ENCODE measurements at regions not wholly inside any gene's neighbourhood (a gene's known extent, or its start where the extent isn't known, plus 50 kb on each side); places are given as distances from the start of the nearest gene placed in this dataset.
"Not testable (repeated sequence)": the region's sequence is repeated elsewhere in the genome, so short reads cannot be mapped to it uniquely, and the experiment has no call there.

DNA sequence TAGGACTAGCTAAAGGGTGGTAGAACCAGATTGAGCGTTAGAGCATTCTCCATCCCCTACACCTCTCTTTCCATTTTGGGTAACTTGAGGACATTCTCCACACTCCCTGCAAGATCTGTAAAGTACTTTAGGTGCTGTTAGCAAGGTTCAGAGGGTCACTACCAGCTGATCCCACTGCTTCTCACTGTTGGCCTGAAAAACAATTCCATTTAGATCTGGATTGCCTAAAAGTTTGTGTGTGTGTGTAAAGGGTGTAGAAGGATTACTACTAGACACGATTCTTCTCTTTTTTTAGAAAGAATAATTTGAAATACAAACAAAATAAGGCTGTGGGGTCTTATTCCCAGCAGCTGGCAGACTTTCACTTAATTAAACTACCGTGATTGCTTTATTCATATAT lies 95.1 kb upstream of the TMEM178A start:
- DNase-seq (ENCODE audit: low spot score): no peak
- peaks cover 1% of the 10 kb centered on the region for H3K27me3 Mint-ChIP-seq (ENCODE audit: low read depth)
- intact Hi-C loops (cut with micrococcal nuclease): no loop called here
- no peaks in the 10 kb centered on the region for H3K36me3 Mint-ChIP-seq (ENCODE audit: low read depth)
- no peak overlapping the region for H3K4me3 Mint-ChIP-seq (ENCODE audit: low read depth)
- no peak overlapping the region for H3K27ac Mint-ChIP-seq
- H3K9me3 Mint-ChIP-seq: peaks cover 4% of the 10 kb centered on the region
- H3K4me1 Mint-ChIP-seq (ENCODE audit: low read depth): no peaks in the 10 kb centered on the region

DNA sequence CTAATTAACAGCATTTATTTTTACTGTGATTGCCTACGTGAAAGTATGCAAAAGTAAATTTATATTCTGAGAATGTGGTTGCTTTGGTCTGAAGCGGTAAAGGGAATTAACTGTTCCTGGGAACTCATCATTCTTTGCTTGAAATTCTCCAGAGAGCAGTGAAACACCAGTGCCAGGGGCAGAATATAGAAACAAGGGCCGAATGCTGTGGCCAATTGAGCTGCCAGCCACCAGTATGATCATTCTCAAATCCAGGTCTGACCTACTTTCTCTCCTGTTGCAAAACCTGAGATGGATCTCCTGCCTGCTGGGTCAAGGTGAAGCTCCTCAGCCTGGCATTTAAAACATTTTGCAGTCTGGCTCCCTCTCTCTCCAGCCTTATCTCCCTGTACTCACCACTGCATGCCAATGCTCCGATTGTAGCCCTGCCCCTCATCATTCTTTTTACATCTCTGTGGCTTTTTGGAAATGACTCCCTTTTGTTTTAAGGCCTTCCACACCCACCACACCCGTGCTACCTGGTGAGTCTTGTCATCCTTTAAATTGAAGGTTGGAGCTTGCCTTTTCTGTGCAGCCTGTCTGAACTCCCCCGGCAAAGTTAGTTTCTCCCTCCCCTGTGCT lies 94.5 kb upstream of the TMEM178A start:
- intact Hi-C loops (cut with micrococcal nuclease): no loop called here
- Mint-ChIP-seq H3K9me3 (no peaks in the 10 kb centered on the region), H3K4me1 (ENCODE audit: low read depth) (no peaks in the 10 kb centered on the region), H3K4me3 (ENCODE audit: low read depth) (no peak overlapping the region), H3K27ac (no peak overlapping the region), H3K36me3 (ENCODE audit: low read depth) (no peaks in the 10 kb centered on the region), H3K27me3 (ENCODE audit: low read depth) (peaks cover 1% of the 10 kb centered on the region)
- DNase-seq (ENCODE audit: low spot score): no peak

DNA sequence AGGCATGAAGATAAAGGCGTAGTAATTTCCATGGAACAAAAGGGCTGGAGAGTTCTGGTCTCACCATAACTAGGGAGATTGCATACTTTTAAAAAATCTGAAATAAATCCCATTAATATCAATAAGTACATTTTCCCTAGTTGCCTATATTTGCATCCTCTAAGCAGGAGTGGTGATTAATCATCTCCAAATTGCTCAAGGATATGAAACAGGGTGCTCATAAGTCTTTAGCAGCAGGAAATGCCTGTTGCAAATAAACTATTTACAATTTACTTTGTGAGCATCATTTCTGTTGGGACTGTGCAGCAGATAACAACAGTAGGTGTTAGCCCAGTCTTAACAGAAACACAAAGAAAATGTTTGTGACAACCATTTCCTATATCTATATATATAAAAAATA lies 92.4 kb upstream of the TMEM178A start:
- Mint-ChIP-seq H3K27ac (no peak overlapping the region), H3K9me3 (no peaks in the 10 kb centered on the region), H3K27me3 (ENCODE audit: low read depth) (peaks cover 1% of the 10 kb centered on the region), H3K4me3 (ENCODE audit: low read depth) (no peak overlapping the region), H3K36me3 (ENCODE audit: low read depth) (no peaks in the 10 kb centered on the region), H3K4me1 (ENCODE audit: low read depth) (no peaks in the 10 kb centered on the region)
- no peak for DNase-seq (ENCODE audit: low spot score)
- intact Hi-C loops (cut with micrococcal nuclease): no loop called here

DNA sequence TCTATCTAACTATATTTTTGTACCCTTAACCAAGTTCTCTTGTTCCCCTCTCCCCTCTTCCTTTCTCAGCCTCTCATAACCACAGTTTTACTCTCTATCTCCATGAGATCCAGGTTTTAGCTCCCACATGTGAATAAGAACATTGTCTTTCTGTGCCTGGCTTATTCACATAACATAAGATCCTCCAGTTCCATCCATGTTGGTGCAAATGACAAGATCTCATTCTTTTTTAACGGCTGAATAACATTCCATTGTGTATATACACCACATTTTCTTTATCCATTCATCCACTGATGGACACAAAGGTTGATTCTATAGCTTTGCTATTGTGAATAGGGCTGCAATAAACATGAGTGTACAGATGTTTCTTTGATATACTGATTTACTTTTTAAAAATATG lies 83.9 kb upstream of the TMEM178A start:
- H3K27ac Mint-ChIP-seq: no peak overlapping the region
- DNase-seq (ENCODE audit: low spot score): no peak
- intact Hi-C loops (cut with micrococcal nuclease): no loop called here
- no peak overlapping the region for H3K4me3 Mint-ChIP-seq (ENCODE audit: low read depth)
- H3K4me1 Mint-ChIP-seq (ENCODE audit: low read depth): no peaks in the 10 kb centered on the region
- H3K27me3 Mint-ChIP-seq (ENCODE audit: low read depth): peaks cover 3% of the 10 kb centered on the region
- H3K9me3 Mint-ChIP-seq: peaks cover 5% of the 10 kb centered on the region
- no peaks in the 10 kb centered on the region for H3K36me3 Mint-ChIP-seq (ENCODE audit: low read depth)

DNA sequence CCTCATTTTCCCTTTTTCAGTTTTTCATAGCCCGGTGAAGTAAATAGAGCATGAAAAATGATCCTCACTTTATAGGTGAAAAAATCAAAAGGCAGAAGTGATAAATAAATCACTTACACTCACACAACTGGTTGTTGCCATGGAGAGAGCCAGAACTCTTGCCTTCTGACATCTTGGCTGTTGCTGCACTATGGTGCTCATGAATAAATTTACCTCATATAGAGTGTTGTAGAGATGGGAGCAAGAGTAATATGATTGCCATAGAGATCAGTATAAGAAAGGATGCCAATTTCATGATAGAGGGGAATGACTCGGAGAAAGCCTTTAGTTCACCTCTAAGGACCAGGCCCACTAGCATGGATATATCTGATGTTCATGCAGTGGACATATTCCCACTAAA lies 82.5 kb upstream of the TMEM178A start:
- intact Hi-C loops (cut with micrococcal nuclease): no loop called here
- peaks cover 10% of the 10 kb centered on the region for H3K9me3 Mint-ChIP-seq

DNA sequence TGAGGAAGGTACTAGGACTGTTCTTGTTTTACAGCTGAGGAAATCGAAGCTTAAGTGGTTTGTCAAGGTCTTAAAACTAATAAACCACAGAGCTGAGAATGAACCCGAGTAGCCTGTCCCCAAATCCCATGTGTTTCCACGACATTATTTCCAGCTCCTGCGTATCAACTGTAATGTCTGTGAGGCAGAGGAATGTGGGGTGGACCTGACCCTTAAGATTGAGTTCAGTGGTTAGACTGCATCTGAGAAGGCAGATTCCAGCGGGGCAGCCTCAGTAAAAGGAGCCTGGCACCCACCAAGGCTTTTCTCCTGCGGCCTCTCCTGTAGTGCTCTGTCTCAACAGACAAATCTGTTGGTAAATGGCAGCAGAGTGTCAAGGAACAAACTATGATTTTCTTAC lies 81.9 kb upstream of the TMEM178A start:
- Mint-ChIP-seq H3K36me3 (ENCODE audit: low read depth) (no peaks in the 10 kb centered on the region), H3K4me1 (ENCODE audit: low read depth) (no peaks in the 10 kb centered on the region), H3K9me3 (peaks cover 10% of the 10 kb centered on the region), H3K4me3 (ENCODE audit: low read depth) (no peak overlapping the region), H3K27ac (no peak overlapping the region), H3K27me3 (ENCODE audit: low read depth) (peaks cover 3% of the 10 kb centered on the region)
- no peak for DNase-seq (ENCODE audit: low spot score)
- intact Hi-C loops (cut with micrococcal nuclease): no loop called here

More for the DNA sequence above, 82.5 kb upstream of the TMEM178A start:
- no peak for DNase-seq (ENCODE audit: low spot score)
- Mint-ChIP-seq H3K4me3 (ENCODE audit: low read depth) (no peak overlapping the region), H3K27me3 (ENCODE audit: low read depth) (peaks cover 3% of the 10 kb centered on the region), H3K36me3 (ENCODE audit: low read depth) (no peaks in the 10 kb centered on the region), H3K27ac (no peak overlapping the region), H3K4me1 (ENCODE audit: low read depth) (no peaks in the 10 kb centered on the region)

DNA sequence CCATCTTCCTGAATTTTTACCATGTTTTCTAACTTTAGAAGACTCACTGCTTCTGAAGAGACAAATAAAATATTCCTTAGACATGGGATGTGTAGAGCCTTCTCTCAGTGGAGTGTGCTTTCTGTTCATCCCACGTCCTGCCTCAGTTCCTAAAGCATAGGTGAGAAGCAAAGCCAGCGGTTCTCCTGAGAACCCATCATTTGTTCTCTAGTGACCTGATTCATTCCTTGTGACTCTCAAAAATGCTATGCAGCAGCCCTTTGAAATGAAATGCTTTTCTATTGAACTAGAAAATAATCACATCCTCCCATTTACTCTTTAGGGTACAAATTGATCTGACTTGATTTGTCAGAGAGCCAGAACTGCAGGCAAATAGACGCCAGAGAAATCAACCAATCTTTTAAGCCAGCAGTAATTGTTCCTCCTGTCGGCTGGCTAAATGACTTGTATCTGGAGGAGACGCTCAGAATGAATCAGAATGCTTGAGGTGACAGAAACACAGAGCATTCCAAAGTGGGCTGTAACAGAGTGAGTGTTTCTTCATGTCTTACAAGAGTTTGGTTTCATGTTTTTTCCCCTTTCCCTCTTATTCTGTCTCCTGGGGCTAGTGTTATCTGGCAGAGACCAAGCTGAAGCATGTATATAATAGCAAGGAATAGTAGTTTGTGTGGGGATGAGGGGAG lies 81.3 kb upstream of the TMEM178A start:
- intact Hi-C loops (cut with micrococcal nuclease): no loop called here
- Mint-ChIP-seq H3K4me1 (ENCODE audit: low read depth) (no peaks in the 10 kb centered on the region), H3K4me3 (ENCODE audit: low read depth) (no peak overlapping the region)

DNA sequence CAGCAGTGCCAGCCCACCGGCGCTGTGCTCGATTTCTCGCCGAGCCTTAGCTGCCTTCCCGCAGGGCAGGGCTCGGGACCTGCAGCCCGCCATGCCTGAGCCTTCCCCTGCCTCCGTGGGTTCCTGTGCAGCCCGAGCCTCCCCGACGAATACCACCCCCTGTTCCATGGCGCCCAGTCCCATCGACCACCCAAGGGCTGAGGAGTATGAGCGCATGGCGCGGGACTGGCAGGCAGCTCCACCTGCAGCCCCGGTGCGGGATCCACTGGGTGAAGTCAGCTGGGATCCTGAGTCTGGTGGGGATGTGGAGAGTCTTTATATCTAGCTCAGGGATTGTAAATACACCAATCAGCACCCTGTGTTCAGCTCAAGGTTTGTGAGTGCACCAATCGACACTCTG lies 80.2 kb upstream of the TMEM178A start:
- H3K27me3 Mint-ChIP-seq (ENCODE audit: low read depth); intact Hi-C loops (cut with micrococcal nuclease); DNase-seq (ENCODE audit: low spot score); H3K4me3 Mint-ChIP-seq (ENCODE audit: low read depth); H3K9me3 Mint-ChIP-seq; H3K4me1 Mint-ChIP-seq (ENCODE audit: low read depth); H3K36me3 Mint-ChIP-seq (ENCODE audit: low read depth); H3K27ac Mint-ChIP-seq: not testable (repeated sequence)

More for the DNA sequence above, 81.3 kb upstream of the TMEM178A start:
- H3K9me3 Mint-ChIP-seq: peaks cover 10% of the 10 kb centered on the region
- no peak for DNase-seq (ENCODE audit: low spot score)
- no peak overlapping the region for H3K27ac Mint-ChIP-seq
- no peaks in the 10 kb centered on the region for H3K36me3 Mint-ChIP-seq (ENCODE audit: low read depth)
- peaks cover 3% of the 10 kb centered on the region for H3K27me3 Mint-ChIP-seq (ENCODE audit: low read depth)

DNA sequence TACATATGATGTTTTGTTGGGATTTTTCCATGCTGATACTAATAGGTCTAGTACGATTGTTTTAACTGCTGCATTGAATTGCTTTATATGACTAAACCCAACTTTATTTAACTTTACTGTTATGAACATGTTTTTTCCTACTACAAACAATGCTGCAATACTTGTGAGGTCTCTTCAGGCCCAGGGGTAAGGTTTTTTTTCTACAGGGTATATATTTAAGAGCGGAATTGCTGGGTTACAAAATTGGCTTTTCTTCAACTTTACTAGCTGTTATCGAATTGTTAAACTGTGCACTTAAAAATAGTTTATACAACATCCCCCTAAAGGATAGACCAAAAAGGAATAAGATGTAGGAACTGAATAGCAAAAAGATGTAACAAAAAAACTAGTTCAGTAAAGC lies 78.5 kb upstream of the TMEM178A start:
- DNase-seq (ENCODE audit: low spot score): no peak
- no peaks in the 10 kb centered on the region for H3K36me3 Mint-ChIP-seq (ENCODE audit: low read depth)
- no peaks in the 10 kb centered on the region for H3K4me1 Mint-ChIP-seq (ENCODE audit: low read depth)
- no peaks in the 10 kb centered on the region for H3K27me3 Mint-ChIP-seq (ENCODE audit: low read depth)
- H3K27ac Mint-ChIP-seq: no peak overlapping the region
- no peak overlapping the region for H3K4me3 Mint-ChIP-seq (ENCODE audit: low read depth)
- peaks cover 7% of the 10 kb centered on the region for H3K9me3 Mint-ChIP-seq
- intact Hi-C loops (cut with micrococcal nuclease): no loop called here

DNA sequence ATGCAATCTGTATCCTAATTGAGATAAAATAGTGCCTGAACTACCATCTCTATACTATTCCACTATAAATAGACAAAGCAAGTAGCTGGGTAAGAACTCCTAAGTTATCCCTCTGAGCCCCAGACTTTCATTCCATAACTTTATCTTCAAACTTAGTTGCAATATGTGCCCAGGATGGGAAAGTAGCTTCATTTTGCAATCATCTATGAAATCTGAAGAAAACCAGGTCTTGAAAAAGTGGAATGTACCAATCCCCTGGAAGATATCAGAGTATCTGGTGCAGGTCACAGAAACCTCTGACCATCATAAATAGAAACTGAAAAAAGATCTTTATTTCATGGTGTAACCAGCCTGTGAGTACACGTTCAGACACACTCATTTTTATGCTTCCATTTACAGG lies 78.1 kb upstream of the TMEM178A start:
- Mint-ChIP-seq H3K4me3 (ENCODE audit: low read depth) (no peak overlapping the region), H3K9me3 (peaks cover 7% of the 10 kb centered on the region), H3K27ac (no peak overlapping the region), H3K4me1 (ENCODE audit: low read depth) (no peaks in the 10 kb centered on the region), H3K27me3 (ENCODE audit: low read depth) (no peaks in the 10 kb centered on the region), H3K36me3 (ENCODE audit: low read depth) (no peaks in the 10 kb centered on the region)
- no peak for DNase-seq (ENCODE audit: low spot score)
- intact Hi-C loops (cut with micrococcal nuclease): no loop called here

DNA sequence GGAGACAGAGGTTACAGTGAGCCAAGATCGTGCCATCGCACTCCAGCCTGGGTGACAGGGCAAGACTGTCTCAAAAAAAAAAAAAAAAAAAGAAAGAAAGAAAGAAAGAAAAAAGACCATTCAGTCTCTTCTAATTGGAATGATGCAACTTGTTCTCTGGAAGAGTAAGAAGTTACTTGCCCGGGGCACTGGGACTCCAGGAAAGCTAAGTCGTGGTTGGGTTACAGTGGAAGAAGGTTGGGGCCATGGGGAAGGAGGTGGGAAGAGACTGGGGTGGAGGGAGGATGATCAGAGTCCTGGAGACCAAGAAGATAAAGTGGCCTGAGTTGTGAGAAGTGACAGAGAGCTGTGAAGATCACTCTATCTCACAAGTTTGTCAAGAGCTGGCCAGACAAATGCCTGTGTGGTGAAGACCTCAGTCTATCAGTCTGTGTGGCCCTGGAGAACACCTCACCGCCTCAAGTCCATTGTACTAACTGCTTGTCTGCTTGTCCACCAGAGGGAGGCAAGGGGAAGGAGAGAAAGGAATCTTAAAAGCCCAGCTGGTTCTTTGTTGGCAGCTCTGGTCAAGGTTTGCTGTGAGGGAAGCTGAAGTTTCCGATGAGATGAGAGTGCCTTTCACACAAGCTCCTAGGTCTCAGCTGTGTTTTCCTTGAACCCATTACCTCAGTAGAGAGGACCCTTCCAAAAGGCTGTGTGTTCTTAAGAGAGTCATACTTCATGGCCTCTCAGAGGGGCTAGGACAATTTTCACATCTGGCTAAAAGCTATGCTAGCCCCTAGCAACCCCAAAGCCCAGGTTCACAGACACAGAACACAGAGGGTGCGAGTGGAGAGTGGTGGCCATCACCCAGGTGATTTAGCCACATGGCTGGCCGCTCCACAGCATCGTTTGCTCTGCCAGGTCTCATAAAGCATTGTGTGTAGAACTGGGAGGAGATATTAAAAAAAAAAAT lies 72.0 kb upstream of the TMEM178A start:
- Mint-ChIP-seq H3K4me1 (ENCODE audit: low read depth) (no peaks in the 10 kb centered on the region), H3K4me3 (ENCODE audit: low read depth) (no peak overlapping the region), H3K27ac (no peak overlapping the region), H3K27me3 (ENCODE audit: low read depth) (no peaks in the 10 kb centered on the region), H3K36me3 (ENCODE audit: low read depth) (no peaks in the 10 kb centered on the region), H3K9me3 (no peaks in the 10 kb centered on the region)
- DNase-seq (ENCODE audit: low spot score): no peak
- intact Hi-C loops (cut with micrococcal nuclease): no loop called here

DNA sequence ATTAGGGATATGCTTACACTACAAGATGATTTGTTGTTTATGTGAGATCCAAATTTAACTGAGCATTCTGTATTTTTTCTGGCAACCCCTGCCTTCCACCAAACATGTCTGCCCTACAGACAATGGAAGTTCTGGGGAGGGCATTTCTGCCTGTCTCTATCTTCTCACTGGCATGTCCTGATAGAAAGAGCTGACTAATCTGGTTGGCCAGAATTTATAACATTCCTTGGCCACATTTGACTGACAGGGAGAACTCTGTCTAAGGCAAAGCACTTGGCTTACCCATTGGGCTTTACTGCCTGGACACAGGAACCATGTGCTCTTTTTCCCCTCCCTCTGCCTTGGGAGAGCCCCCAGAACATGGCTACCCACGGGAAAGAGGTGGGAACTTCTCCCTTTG lies 70.6 kb upstream of the TMEM178A start:
- Mint-ChIP-seq H3K4me1 (ENCODE audit: low read depth) (no peaks in the 10 kb centered on the region), H3K9me3 (no peaks in the 10 kb centered on the region), H3K27ac (no peak overlapping the region), H3K36me3 (ENCODE audit: low read depth) (no peaks in the 10 kb centered on the region), H3K27me3 (ENCODE audit: low read depth) (peaks cover 2% of the 10 kb centered on the region), H3K4me3 (ENCODE audit: low read depth) (no peak overlapping the region)
- intact Hi-C loops (cut with micrococcal nuclease): no loop called here
- no peak for DNase-seq (ENCODE audit: low spot score)

DNA sequence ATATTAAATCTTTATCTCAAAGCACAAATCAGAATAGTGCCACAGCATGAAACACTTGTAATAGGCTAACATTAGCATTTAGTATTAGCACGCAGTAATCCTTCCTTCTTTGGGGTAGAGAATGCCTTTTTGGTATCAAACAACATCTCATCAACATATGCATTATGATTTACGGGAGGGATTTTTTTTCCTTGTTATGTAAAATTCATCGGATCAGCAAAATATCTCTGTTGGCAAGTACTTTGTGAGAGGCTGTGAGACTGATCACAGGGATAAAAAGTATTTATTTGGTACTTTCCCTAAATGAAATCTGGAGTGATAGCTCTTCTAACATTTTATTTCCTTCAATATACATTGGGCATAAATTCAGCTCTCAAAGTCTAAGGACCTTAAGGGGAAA lies 68.4 kb upstream of the TMEM178A start:
- intact Hi-C loops (cut with micrococcal nuclease): no loop called here
- Mint-ChIP-seq H3K4me3 (ENCODE audit: low read depth) (no peak overlapping the region), H3K36me3 (ENCODE audit: low read depth) (no peaks in the 10 kb centered on the region), H3K4me1 (ENCODE audit: low read depth) (no peaks in the 10 kb centered on the region), H3K27me3 (ENCODE audit: low read depth) (peaks cover 2% of the 10 kb centered on the region), H3K9me3 (no peaks in the 10 kb centered on the region), H3K27ac (no peak overlapping the region)
- no peak for DNase-seq (ENCODE audit: low spot score)
